ENCODE measurements at regions not wholly inside any gene's neighbourhood (a gene's known extent, or its start where the extent isn't known, plus 50 kb on each side); places are given as distances from the start of the nearest gene placed in this dataset.
"Not testable (repeated sequence)": the region's sequence is repeated elsewhere in the genome, so short reads cannot be mapped to it uniquely, and the experiment has no call there.

DNA sequence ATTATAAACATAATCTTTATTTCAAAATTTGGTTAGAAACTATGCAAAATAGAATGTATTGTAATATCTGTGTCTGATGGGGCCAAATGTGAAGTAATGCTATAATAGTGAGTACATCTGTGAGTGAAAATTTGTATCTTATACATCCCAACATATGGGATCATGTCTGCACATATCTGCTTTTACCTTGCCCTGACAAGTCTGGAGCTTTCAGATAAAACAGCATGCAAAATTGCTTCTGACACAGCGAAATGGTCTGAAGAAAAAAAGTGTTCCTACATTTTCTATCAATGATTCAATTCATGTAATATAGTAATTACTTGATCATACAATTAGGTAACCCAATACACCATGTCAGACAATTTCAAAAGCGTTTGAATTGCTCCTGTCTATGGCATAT lies 58.1 kb upstream of the P3H2 start:
- H3K9me3 Mint-ChIP-seq = peaks cover 0 to 1% of the 10 kb centered on the region in 2 donors
- no peaks in the 10 kb centered on the region for H3K36me3 Mint-ChIP-seq
- H3K27ac Mint-ChIP-seq = no peak overlapping the region
- peaks cover 0 to 2% of the 10 kb centered on the region in 2 donors for H3K4me1 Mint-ChIP-seq
- no peak overlapping the region for H3K4me3 Mint-ChIP-seq
- no peak for ATAC-seq (replicated peaks)
- no peak for DNase-seq
- peaks cover 11 to 15% of the 10 kb centered on the region in 2 donors for H3K27me3 Mint-ChIP-seq

DNA sequence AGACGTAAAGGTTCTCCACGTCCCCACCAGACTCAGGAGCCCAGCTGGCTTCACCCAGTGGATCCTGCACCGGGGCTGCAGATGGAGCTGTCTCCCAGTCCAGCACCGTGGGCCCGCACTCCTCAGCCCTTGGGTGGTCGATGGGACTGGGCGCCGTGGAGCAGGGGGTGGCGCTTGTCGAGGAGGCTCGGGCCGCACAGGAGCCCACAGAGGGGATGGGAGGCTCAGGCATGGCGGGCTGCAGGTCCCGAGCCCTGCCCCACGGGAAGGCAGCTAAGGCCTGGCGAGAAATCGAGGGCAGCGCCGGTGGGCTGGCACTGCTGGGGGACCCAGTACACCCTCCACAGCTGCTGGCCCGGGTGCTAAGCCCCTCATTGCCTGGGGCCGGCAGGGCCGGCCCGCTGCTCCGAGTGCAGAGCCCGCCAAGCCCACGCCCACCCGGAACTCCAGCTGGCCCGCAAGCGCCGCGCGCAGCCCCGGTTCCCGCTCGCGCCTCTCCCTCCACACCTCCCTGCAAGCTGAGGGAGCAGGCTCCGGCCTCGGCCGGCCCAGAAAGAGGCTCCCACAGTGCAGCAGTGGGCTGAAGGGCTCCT lies 56.3 kb upstream of the P3H2 start:
- not testable (repeated sequence) for H3K9me3 Mint-ChIP-seq; H3K4me3 Mint-ChIP-seq; H3K27ac Mint-ChIP-seq; H3K36me3 Mint-ChIP-seq; ATAC-seq (replicated peaks); DNase-seq; H3K4me1 Mint-ChIP-seq
- H3K27me3 Mint-ChIP-seq = peaks cover 11 to 15% of the 10 kb centered on the region in 2 donors

GRCh38 chr3:190176106-190176505 lies 55.4 kb upstream of the P3H2 start:
- H3K27ac Mint-ChIP-seq; DNase-seq; H3K4me1 Mint-ChIP-seq; H3K36me3 Mint-ChIP-seq; ATAC-seq (replicated peaks); H3K9me3 Mint-ChIP-seq; H3K4me3 Mint-ChIP-seq: not testable (repeated sequence)
- H3K27me3 Mint-ChIP-seq = peaks cover 11 to 15% of the 10 kb centered on the region in 2 donors

DNA sequence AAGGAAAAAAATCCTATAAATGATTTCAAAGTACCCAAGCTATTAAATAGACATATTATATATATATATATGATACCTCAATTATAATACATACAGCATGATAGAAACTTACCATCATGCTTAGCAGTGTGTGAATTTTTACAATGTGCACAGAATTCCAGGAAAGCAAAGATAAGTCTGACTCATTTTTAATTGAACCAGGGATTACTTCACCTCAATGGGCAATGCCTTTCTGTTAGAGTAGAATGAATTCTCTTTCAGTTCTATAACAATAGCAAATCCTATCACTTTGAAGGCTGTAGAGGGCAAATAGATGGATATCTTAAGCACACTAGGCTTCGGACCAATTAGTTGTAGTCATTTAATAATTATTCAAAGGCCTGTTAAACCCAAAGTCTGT lies 54.8 kb upstream of the P3H2 start:
- H3K27me3 Mint-ChIP-seq = peaks cover 11 to 15% of the 10 kb centered on the region in 2 donors
- H3K4me1 Mint-ChIP-seq = peaks cover 0 to 2% of the 10 kb centered on the region in 2 donors
- peaks cover 0 to 1% of the 10 kb centered on the region in 2 donors for H3K9me3 Mint-ChIP-seq
- H3K27ac Mint-ChIP-seq = no peak overlapping the region
- no peak overlapping the region for H3K4me3 Mint-ChIP-seq
- ATAC-seq (replicated peaks) (no peak), DNase-seq (no peak)
- no peaks in the 10 kb centered on the region for H3K36me3 Mint-ChIP-seq

- Mint-ChIP-seq H3K4me1 (peaks cover 5 to 7% of the 10 kb centered on the region in 2 donors), H3K27ac (no peak overlapping the region), H3K9me3 (peaks cover 0 to 1% of the 10 kb centered on the region in 2 donors), H3K36me3 (no peaks in the 10 kb centered on the region), H3K4me3 (no peak overlapping the region), H3K27me3 (peaks cover 11 to 15% of the 10 kb centered on the region in 2 donors)
- no peak for ATAC-seq (replicated peaks)
- DNase-seq = no peak
These were observed 53.8 kb upstream of the P3H2 start for GRCh38 chr3:190174471-190174870.

- ATAC-seq (replicated peaks) = no peak
- Mint-ChIP-seq H3K4me1 (peaks cover 9% of the 10 kb centered on the region in 2 donors), H3K27ac (no peak overlapping the region), H3K9me3 (peaks cover 0 to 1% of the 10 kb centered on the region in 2 donors), H3K4me3 (no peak overlapping the region), H3K27me3 (peaks cover 11 to 15% of the 10 kb centered on the region in 2 donors), H3K36me3 (no peaks in the 10 kb centered on the region)
- DNase-seq = no peak
These were observed 52.7 kb upstream of the P3H2 start for GRCh38 chr3:190173426-190173825.

DNA sequence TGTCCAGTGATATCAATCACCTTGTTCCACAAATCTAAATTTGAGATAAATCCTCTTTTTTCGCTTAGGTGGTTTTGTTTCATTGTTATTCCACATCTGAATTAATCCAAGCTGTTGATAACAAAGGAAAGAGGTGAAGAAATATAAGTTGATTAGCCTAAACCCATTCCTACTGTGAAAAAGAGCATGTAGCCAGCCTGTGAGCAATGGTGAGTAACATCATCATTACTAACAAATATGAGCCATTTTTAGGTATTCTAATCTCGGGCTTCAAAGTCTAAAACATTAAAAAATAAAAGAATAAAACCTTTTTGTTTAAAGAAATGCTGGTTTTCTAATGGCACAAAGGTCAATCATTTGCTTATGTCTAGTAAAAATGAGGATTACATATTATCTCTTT lies 52.1 kb upstream of the P3H2 start:
- no peaks in the 10 kb centered on the region for H3K36me3 Mint-ChIP-seq
- no peak overlapping the region for H3K4me3 Mint-ChIP-seq

More for the DNA sequence above, 52.1 kb upstream of the P3H2 start:
- Mint-ChIP-seq H3K9me3 (peaks cover 0 to 1% of the 10 kb centered on the region in 2 donors), H3K4me1 (peaks cover 9% of the 10 kb centered on the region in 2 donors), H3K27me3 (peaks cover 11 to 15% of the 10 kb centered on the region in 2 donors), H3K27ac (no peak overlapping the region)
- DNase-seq (no peak), ATAC-seq (replicated peaks) (no peak)
